ENCODE measurements at regions not wholly inside any gene's neighbourhood (a gene's known extent, or its start where the extent isn't known, plus 50 kb on each side); places are given as distances from the start of the nearest gene placed in this dataset.

- Histone ChIP-seq H3K27ac (ENCODE audit: low read depth, low read length) (no peak overlapping the region), H3K4me3 (ENCODE audit: low read length in 2 of 2) (no peak overlapping the region), H3K4me1 (ENCODE audit: insufficient read depth, low read length) (no peaks in the 10 kb centered on the region), H3K36me3 (ENCODE audit: insufficient read depth, low read length) (no peaks in the 10 kb centered on the region), H3K27me3 (ENCODE audit: insufficient read depth, low read length) (no peaks in the 10 kb centered on the region), H3K9me3 (ENCODE audit: control insufficient read depth in 1 of 2, low read length in 2 of 2) (no peaks in the 10 kb centered on the region)
- Mint-ChIP-seq H3K27ac (no peak overlapping the region), H3K4me1 (no peaks in the 10 kb centered on the region), H3K4me3 (no peak overlapping the region), H3K36me3 (no peaks in the 10 kb centered on the region), H3K27me3 (no peaks in the 10 kb centered on the region), H3K9me3 (peaks cover 0 to 4% (median 0%) of the 10 kb centered on the region in 8 donors)
- DNase-seq = no peak
- ChIA-PET POLR2A (ENCODE audit: partially characterized antibody) (no interaction called here), CTCF (ENCODE audit: partially characterized antibody) (no interaction called here)
- intact Hi-C loops (cut with micrococcal nuclease) = no loop called here
These were observed 365.0 kb downstream of the TMEM232 start for GRCh38 chr5:110361471-110361870.

DNA sequence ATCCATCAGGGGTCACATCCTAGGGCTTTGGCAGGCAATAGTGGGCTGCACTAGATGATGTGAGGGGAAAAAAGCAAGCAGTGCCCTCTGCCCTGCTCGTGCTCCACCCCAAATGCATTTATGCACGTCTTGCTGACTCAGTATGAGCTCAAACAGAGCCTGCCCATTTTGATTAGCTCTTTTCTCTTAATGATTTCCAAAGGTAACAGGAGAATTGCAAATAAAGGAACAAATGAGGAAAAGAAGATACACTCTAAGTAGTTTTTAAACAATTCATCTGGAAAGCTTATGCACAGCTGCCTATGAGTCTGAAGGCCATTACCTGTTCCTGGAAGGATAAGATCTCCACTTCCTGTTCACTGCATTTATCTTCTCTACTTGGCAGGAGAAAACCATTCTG lies 364.2 kb downstream of the TMEM232 start:
- no peak for DNase-seq
- Histone ChIP-seq H3K27ac (ENCODE audit: low read depth, low read length) (no peak overlapping the region), H3K9me3 (ENCODE audit: control insufficient read depth in 1 of 2, low read length in 2 of 2) (no peaks in the 10 kb centered on the region), H3K27me3 (ENCODE audit: insufficient read depth, low read length) (no peaks in the 10 kb centered on the region), H3K4me1 (ENCODE audit: insufficient read depth, low read length) (no peaks in the 10 kb centered on the region), H3K4me3 (ENCODE audit: low read length in 2 of 2) (no peak overlapping the region), H3K36me3 (ENCODE audit: insufficient read depth, low read length) (no peaks in the 10 kb centered on the region)
- intact Hi-C loops (cut with micrococcal nuclease) = no loop called here
- Mint-ChIP-seq H3K27ac (no peak overlapping the region), H3K4me1 (no peaks in the 10 kb centered on the region), H3K9me3 (peaks cover 0 to 2% (median 0%) of the 10 kb centered on the region in 8 donors), H3K36me3 (no peaks in the 10 kb centered on the region), H3K4me3 (no peak overlapping the region), H3K27me3 (no peaks in the 10 kb centered on the region)
- ChIA-PET CTCF (ENCODE audit: partially characterized antibody) (no interaction called here), POLR2A (ENCODE audit: partially characterized antibody) (no interaction called here)

DNA sequence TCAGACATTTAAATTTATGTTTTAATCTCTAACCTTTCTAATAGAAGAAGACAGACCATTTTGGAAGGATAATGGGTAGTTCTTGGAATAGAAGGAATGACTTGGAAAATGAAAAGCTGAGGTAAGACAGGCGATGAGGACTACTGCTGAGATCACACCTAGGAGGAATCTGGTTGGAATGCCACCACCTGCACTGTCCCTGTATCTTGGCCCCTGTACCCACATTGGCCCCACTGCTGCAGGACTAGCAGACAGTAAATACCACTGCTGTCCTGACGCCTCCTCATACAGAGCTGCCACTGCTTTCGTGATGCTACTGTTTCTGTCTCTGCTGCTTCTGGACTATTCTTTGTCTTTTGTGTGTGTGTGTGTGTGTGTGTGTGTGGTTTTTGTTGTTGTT lies 359.8 kb downstream of the TMEM232 start:
- Mint-ChIP-seq H3K27ac (no peak overlapping the region), H3K9me3 (no peaks in the 10 kb centered on the region), H3K36me3 (no peaks in the 10 kb centered on the region), H3K4me1 (no peaks in the 10 kb centered on the region), H3K27me3 (no peaks in the 10 kb centered on the region), H3K4me3 (no peak overlapping the region)
- Histone ChIP-seq H3K4me1 (ENCODE audit: insufficient read depth, low read length) (no peaks in the 10 kb centered on the region), H3K27ac (ENCODE audit: low read depth, low read length) (no peak overlapping the region), H3K27me3 (ENCODE audit: insufficient read depth, low read length) (no peaks in the 10 kb centered on the region), H3K4me3 (ENCODE audit: low read length in 2 of 2) (no peak overlapping the region), H3K36me3 (ENCODE audit: insufficient read depth, low read length) (no peaks in the 10 kb centered on the region), H3K9me3 (ENCODE audit: control insufficient read depth in 1 of 2, low read length in 2 of 2) (no peaks in the 10 kb centered on the region)
- DNase-seq = no peak
- ChIA-PET POLR2A (ENCODE audit: partially characterized antibody) (no interaction called here), CTCF (ENCODE audit: partially characterized antibody) (no interaction called here)
- intact Hi-C loops (cut with micrococcal nuclease) = no loop called here
